ENCODE measurements at regions not wholly inside any gene's neighbourhood (a gene's known extent, or its start where the extent isn't known, plus 50 kb on each side); places are given as distances from the start of the nearest gene placed in this dataset.

- TF ChIP-seq ZNF274 (IDR thresholded peaks at IDR 0.05; ENCODE audit: low read depth, low read length) (no peak), YY1 (IDR thresholded peaks at IDR 0.05; ENCODE audit: insufficient read depth, insufficient read length) (no peak), SUZ12 (IDR thresholded peaks at IDR 0.05; ENCODE audit: extremely low read depth, insufficient read depth, insufficient read length) (no peak)
Observed at GRCh38 chr13:65293530-65294198, 1936.5 kb downstream of the PCDH9 start.
